ENCODE measurements at regions not wholly inside any gene's neighbourhood (a gene's known extent, or its start where the extent isn't known, plus 50 kb on each side); places are given as distances from the start of the nearest gene placed in this dataset.

- no peak overlapping the region for H3K4me3 Mint-ChIP-seq (ENCODE audit: unreplicated experiment)
- H3K27ac Mint-ChIP-seq (ENCODE audit: unreplicated experiment), result no peak overlapping the region
- H3K4me1 Mint-ChIP-seq (ENCODE audit: unreplicated experiment), result no peaks in the 10 kb centered on the region
- no peak for DNase-seq (ENCODE audit: extremely low spot score, unreplicated experiment)
- peaks cover 8% of the 10 kb centered on the region for H3K27me3 Mint-ChIP-seq (ENCODE audit: unreplicated experiment)
- no peaks in the 10 kb centered on the region for H3K9me3 Mint-ChIP-seq (ENCODE audit: unreplicated experiment)
- TF ChIP-seq CTCF (IDR thresholded peaks at IDR 0.05), result no peak
- H3K36me3 Mint-ChIP-seq (ENCODE audit: unreplicated experiment), result no peaks in the 10 kb centered on the region
These were observed 69.0 kb upstream of the FAM180A start for GRCh38 chr7:135817583-135817982.

- Mint-ChIP-seq H3K36me3 (ENCODE audit: unreplicated experiment) (no peaks in the 10 kb centered on the region), H3K9me3 (ENCODE audit: unreplicated experiment) (no peaks in the 10 kb centered on the region), H3K27me3 (ENCODE audit: unreplicated experiment) (peaks cover 10% of the 10 kb centered on the region), H3K27ac (ENCODE audit: unreplicated experiment) (no peak overlapping the region), H3K4me1 (ENCODE audit: unreplicated experiment) (no peaks in the 10 kb centered on the region), H3K4me3 (ENCODE audit: unreplicated experiment) (no peak overlapping the region)
- no peak for TF ChIP-seq CTCF (IDR thresholded peaks at IDR 0.05)
- DNase-seq (ENCODE audit: extremely low spot score, unreplicated experiment), result no peak
These were observed 66.4 kb upstream of the FAM180A start for GRCh38 chr7:135815033-135815432.

- DNase-seq (ENCODE audit: extremely low spot score, unreplicated experiment), result no peak
- no peaks in the 10 kb centered on the region for H3K36me3 Mint-ChIP-seq (ENCODE audit: unreplicated experiment)
- H3K9me3 Mint-ChIP-seq (ENCODE audit: unreplicated experiment), result no peaks in the 10 kb centered on the region
- peaks cover 7% of the 10 kb centered on the region for H3K27me3 Mint-ChIP-seq (ENCODE audit: unreplicated experiment)
- H3K4me1 Mint-ChIP-seq (ENCODE audit: unreplicated experiment), result no peaks in the 10 kb centered on the region
- H3K4me3 Mint-ChIP-seq (ENCODE audit: unreplicated experiment), result no peak overlapping the region
- H3K27ac Mint-ChIP-seq (ENCODE audit: unreplicated experiment), result no peak overlapping the region
- no peak for TF ChIP-seq CTCF (IDR thresholded peaks at IDR 0.05)
These were observed 63.5 kb upstream of the FAM180A start for GRCh38 chr7:135812148-135812547.

- Mint-ChIP-seq H3K9me3 (ENCODE audit: unreplicated experiment) (no peaks in the 10 kb centered on the region), H3K27me3 (ENCODE audit: unreplicated experiment) (peaks cover 7% of the 10 kb centered on the region), H3K4me3 (ENCODE audit: unreplicated experiment) (no peak overlapping the region), H3K27ac (ENCODE audit: unreplicated experiment) (no peak overlapping the region), H3K36me3 (ENCODE audit: unreplicated experiment) (no peaks in the 10 kb centered on the region), H3K4me1 (ENCODE audit: unreplicated experiment) (no peaks in the 10 kb centered on the region)
- no peak for TF ChIP-seq CTCF (IDR thresholded peaks at IDR 0.05)
- no peak for DNase-seq (ENCODE audit: extremely low spot score, unreplicated experiment)
These were observed 62.9 kb upstream of the FAM180A start for GRCh38 chr7:135811506-135811905.

DNA sequence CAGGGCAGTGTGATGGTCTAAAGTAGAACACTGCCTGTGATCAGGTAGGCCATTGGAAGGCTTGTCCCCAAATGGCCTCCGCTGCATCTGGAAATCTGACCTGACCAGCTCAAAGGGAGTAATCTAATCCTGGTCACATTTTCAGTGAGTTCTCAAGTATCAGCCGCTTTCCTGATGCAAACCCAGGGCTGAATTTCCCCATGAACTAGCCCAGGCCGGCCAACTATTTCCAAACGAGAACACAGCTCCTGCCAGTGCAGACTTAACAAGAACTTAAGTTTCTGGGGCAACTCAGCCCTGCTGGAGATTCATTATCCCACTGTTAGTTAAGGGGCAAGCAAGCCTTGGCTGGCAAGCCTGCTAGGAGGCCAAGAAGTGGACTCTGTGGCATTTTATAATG lies 59.6 kb upstream of the FAM180A start:
- Mint-ChIP-seq H3K27ac (ENCODE audit: unreplicated experiment) (no peak overlapping the region), H3K4me3 (ENCODE audit: unreplicated experiment) (no peak overlapping the region), H3K36me3 (ENCODE audit: unreplicated experiment) (no peaks in the 10 kb centered on the region), H3K9me3 (ENCODE audit: unreplicated experiment) (no peaks in the 10 kb centered on the region), H3K4me1 (ENCODE audit: unreplicated experiment) (no peaks in the 10 kb centered on the region), H3K27me3 (ENCODE audit: unreplicated experiment) (peaks cover 4% of the 10 kb centered on the region)
- DNase-seq (ENCODE audit: extremely low spot score, unreplicated experiment), result no peak
- TF ChIP-seq CTCF (IDR thresholded peaks at IDR 0.05), result no peak
